Mucosa of descending colon (tissue), 3 donors: ENCODE measurements at regions not wholly inside any gene's neighbourhood (a gene's known extent, or its start where the extent isn't known, plus 50 kb on each side); places are given as distances from the start of the nearest gene placed in this dataset.

ENCODE experiments used
- ATAC-seq: fragments of 200-7000 bp; cut with Tn5 transposase; one replicate; pipeline ENCODE4 v1.9.1; 2020; ENCODE audit warnings: mild to moderate bottlenecking, moderate library complexity
- DNase-seq, 3 donors: peaks; one replicate each; pipeline ENCODE4 v3.0.0-alpha.2; 2020
- H3K36me3 ChIP-seq: fragments of 200-600 bp; one replicate; pipeline ENCODE4 v1.8.0; 2021; ENCODE audit warnings: low read depth, mild to moderate bottlenecking
- H3K4me1 ChIP-seq: fragments of 200-600 bp; one replicate; pipeline ENCODE4 v1.8.0; 2021; ENCODE audit warnings: low read depth, mild to moderate bottlenecking
- H3K4me3 ChIP-seq: fragments of 200-600 bp; one replicate; pipeline ENCODE4 v1.8.0; 2021; ENCODE audit warnings: mild to moderate bottlenecking
- H3K9me3 ChIP-seq: fragments of 200-600 bp; one replicate; pipeline ENCODE4 v1.8.0; 2021; ENCODE audit warnings: mild to moderate bottlenecking
- CTCF ChIP-seq: fragments of 200-600 bp; IDR thresholded peaks from one replicate; pipeline ENCODE4 v1.8.0; 2022; ENCODE audit warnings: antibody characterized with exemption, mild to moderate bottlenecking
- intact Hi-C, 2 donors: fragments of 100-400 bp; cut with DNase I in 1 of 2; cut with micrococcal nuclease in 1 of 2; formaldehyde crosslinking; loops; one replicate each; pipeline versions ENCODE4 v1.11.0 to v1.11.1; 2022; cut with DNase I, micrococcal nuclease
- donor health status: DM: no; HTN: no; CAD: no; lungs with moderate emphysema.
- donor health status: DM: no; HTN: no; CAD: no.
- donor health status: DM: no; HTN: yes; CAD: no.

- no peaks in the 10 kb centered on the region for H3K4me1 ChIP-seq
- no peak for TF ChIP-seq CTCF
- no peaks in the 10 kb centered on the region for H3K9me3 ChIP-seq
- DNase-seq (no peak), ATAC-seq (no peak)
- intact Hi-C loops: no loop called here
- H3K36me3 ChIP-seq: no peaks in the 10 kb centered on the region
- H3K4me3 ChIP-seq: no peak overlapping the region
Measured at GRCh38 chr7:124542476-124542875, 223.1 kb downstream of the GPR37 start.

- no peak for TF ChIP-seq CTCF
- intact Hi-C loops: no loop called here
- no peak for ATAC-seq
Measured at GRCh38 chr7:124536156-124536762, 229.3 kb downstream of the GPR37 start.

GRCh38 chr7:124532166-124532565 is 233.4 kb downstream of the GPR37 start:
- Histone ChIP-seq H3K4me3 (no peak overlapping the region), H3K36me3 (no peaks in the 10 kb centered on the region), H3K4me1 (no peaks in the 10 kb centered on the region), H3K9me3 (no peaks in the 10 kb centered on the region)
- ATAC-seq: no peak
- no peak for TF ChIP-seq CTCF
- no peak for DNase-seq
- intact Hi-C loops: no loop called here

More at GRCh38 chr7:124536156-124536762, 229.3 kb downstream of the GPR37 start:
- Histone ChIP-seq H3K4me1 (no peaks in the 10 kb centered on the region), H3K9me3 (no peaks in the 10 kb centered on the region), H3K4me3 (no peak overlapping the region), H3K36me3 (no peaks in the 10 kb centered on the region)
- DNase-seq: no peak

GRCh38 chr7:124516911-124517310 is 248.7 kb downstream of the GPR37 start:
- no peak overlapping the region for H3K4me3 ChIP-seq
- no peaks in the 10 kb centered on the region for H3K36me3 ChIP-seq
- H3K4me1 ChIP-seq: no peaks in the 10 kb centered on the region
- ATAC-seq (no peak), DNase-seq (no peak)
- H3K9me3 ChIP-seq: no peaks in the 10 kb centered on the region
- intact Hi-C loops: no loop called here
- TF ChIP-seq CTCF: no peak

DNA sequence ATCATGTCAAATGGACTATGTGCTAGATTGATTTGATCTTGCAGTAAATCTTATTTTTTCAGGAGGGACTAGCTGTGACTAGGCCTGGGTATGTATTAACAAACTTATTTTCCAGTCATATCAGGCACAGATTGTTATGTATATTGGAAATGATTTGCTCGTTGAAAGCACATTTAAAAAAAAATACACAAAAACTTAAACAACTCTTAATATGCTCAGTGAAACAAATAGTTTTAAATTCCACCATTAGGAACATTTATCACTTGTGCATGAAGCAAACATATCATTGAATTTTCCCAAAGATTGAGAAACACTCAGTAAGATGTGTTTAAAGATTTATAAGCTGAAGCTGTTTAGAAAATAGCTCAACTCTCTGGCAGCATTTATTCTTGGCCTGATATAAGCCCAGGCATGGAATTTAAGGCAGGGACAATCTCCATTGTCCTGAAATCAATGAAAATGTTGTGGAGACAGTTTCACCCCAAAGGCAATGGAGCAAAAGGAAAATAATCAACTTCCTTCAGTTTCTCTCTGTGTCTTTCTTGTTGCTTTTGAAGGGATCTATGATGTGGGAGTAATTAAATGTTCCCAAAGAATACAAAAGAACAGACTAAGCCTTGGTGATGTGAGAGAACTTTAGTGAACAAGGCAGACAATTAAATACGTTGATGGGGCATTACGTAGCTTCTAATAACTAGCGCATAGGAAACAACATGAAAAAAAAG is 250.3 kb downstream of the GPR37 start:
- Histone ChIP-seq H3K4me3 (no peak overlapping the region), H3K4me1 (no peaks in the 10 kb centered on the region), H3K36me3 (no peaks in the 10 kb centered on the region), H3K9me3 (no peaks in the 10 kb centered on the region)
- ATAC-seq (no peak), DNase-seq (no peak)
- TF ChIP-seq CTCF: no peak
- intact Hi-C loops: no loop called here
